Thyroid gland (tissue), 4 donors: ENCODE measurements at regions not wholly inside any gene's neighbourhood (a gene's known extent, or its start where the extent isn't known, plus 50 kb on each side); places are given as distances from the start of the nearest gene placed in this dataset.

Experiments used
- POLR2A ChIP-seq, 2 donors: fragments of 450-650 bp; IDR thresholded peaks; one replicate each; pipeline ENCODE4 v1.6.1; 2017; ENCODE audit warnings: antibody characterized with exemption in 2 of 2, mild to moderate bottlenecking in 2 of 2, moderate library complexity in 1 of 2
- TF ChIP-seq, protein P1 (sequence below), 6 experiments: fragments of 200-600 bp in 3 of 6; fragments of 450-650 bp in 3 of 6; sonication (generic) in 3 of 6; IDR thresholded peaks; one replicate each; pipeline ENCODE4 v1.5.1; 2016 to 2019; ENCODE audit warnings: antibody characterized with exemption in 6 of 6, mild to moderate bottlenecking in 2 of 6, inconsistent platforms in 1 of 6, moderate library complexity in 1 of 6

DNA sequence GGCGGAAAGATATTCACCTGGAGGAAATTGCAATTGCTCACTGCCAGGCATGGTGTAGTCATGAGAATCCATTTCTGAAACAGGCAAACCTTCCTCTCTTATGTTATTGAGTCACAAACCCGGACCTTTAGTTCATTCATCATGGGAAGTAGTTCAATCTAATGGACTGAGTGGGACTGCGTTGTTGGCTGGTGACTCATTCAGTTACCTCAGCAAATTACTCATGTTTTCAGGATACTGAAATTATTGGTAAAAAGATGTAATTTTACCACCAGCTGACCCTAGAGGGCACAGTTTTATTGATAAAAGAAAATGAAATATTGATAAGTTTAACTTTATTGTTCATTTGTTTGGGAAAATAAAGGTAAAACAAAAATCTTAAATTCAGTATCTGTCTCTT is 1194.4 kb upstream of the SORCS1 start:
- TF ChIP-seq, protein P1, sequence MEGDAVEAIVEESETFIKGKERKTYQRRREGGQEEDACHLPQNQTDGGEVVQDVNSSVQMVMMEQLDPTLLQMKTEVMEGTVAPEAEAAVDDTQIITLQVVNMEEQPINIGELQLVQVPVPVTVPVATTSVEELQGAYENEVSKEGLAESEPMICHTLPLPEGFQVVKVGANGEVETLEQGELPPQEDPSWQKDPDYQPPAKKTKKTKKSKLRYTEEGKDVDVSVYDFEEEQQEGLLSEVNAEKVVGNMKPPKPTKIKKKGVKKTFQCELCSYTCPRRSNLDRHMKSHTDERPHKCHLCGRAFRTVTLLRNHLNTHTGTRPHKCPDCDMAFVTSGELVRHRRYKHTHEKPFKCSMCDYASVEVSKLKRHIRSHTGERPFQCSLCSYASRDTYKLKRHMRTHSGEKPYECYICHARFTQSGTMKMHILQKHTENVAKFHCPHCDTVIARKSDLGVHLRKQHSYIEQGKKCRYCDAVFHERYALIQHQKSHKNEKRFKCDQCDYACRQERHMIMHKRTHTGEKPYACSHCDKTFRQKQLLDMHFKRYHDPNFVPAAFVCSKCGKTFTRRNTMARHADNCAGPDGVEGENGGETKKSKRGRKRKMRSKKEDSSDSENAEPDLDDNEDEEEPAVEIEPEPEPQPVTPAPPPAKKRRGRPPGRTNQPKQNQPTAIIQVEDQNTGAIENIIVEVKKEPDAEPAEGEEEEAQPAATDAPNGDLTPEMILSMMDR (IDR thresholded peaks at IDR 0.05), result no peak
- TF ChIP-seq POLR2A (IDR thresholded peaks at IDR 0.05), result no peak
